Kidney epithelial cell (primary cell): ENCODE measurements at regions not wholly inside any gene's neighbourhood (a gene's known extent, or its start where the extent isn't known, plus 50 kb on each side); places are given as distances from the start of the nearest gene placed in this dataset.
"Not testable (repeated sequence)": the region's sequence is repeated elsewhere in the genome, so short reads cannot be mapped to it uniquely, and the experiment has no call there.

Experiments
- DNase-seq: peaks from one replicate; pipeline ENCODE4 v3.0.0-alpha.2; 2010; ENCODE audit warnings: low read depth
- H3K27me3 ChIP-seq: 2 replicates; pipeline ENCODE4 v1.6.0; 2011; ENCODE audit warnings: low read length; ENCODE audit not compliant: control insufficient read depth, insufficient read depth
- H3K36me3 ChIP-seq: 2 replicates; pipeline ENCODE4 v1.5.1; 2011; ENCODE audit warnings: low read length; ENCODE audit not compliant: control insufficient read depth, insufficient read depth
- H3K4me3 ChIP-seq: 2 replicates; pipeline ENCODE4 v1.5.1; 2011; ENCODE audit warnings: low read depth, mild to moderate bottlenecking, control low read depth, low read length
- CTCF ChIP-seq: IDR thresholded peaks from 2 replicates; pipeline ENCODE4 v1.5.1; 2011; ENCODE audit warnings: mild to moderate bottlenecking, moderate library complexity, low read length, control low read depth, inconsistent platforms; ENCODE audit not compliant: insufficient read depth, poor library complexity, severe bottlenecking

GRCh38 chr6:21335591-21335990 is 258.0 kb upstream of the SOX4 start:
- TF ChIP-seq CTCF: no peak
- Histone ChIP-seq H3K36me3 (no peaks in the 10 kb centered on the region), H3K27me3 (no peaks in the 10 kb centered on the region), H3K4me3 (no peak overlapping the region)
- DNase-seq: no peak

- no peak overlapping the region for H3K4me3 ChIP-seq
- TF ChIP-seq CTCF: no peak
- no peak for DNase-seq
- no peaks in the 10 kb centered on the region for H3K27me3 ChIP-seq
- H3K36me3 ChIP-seq: no peaks in the 10 kb centered on the region
These were observed 256.3 kb upstream of the SOX4 start for GRCh38 chr6:21337263-21337662.

GRCh38 chr6:21340573-21340972 is 253.0 kb upstream of the SOX4 start:
- Histone ChIP-seq H3K4me3 (no peak overlapping the region), H3K27me3 (no peaks in the 10 kb centered on the region), H3K36me3 (no peaks in the 10 kb centered on the region)
- no peak for TF ChIP-seq CTCF
- no peak for DNase-seq

- no peak for TF ChIP-seq CTCF
- no peak for DNase-seq
- H3K27me3 ChIP-seq: no peaks in the 10 kb centered on the region
- no peak overlapping the region for H3K4me3 ChIP-seq
- no peaks in the 10 kb centered on the region for H3K36me3 ChIP-seq
These were observed 251.6 kb upstream of the SOX4 start for GRCh38 chr6:21341910-21342309.

- H3K36me3 ChIP-seq: no peaks in the 10 kb centered on the region
- H3K4me3 ChIP-seq: no peak overlapping the region
- DNase-seq: no peak
- no peak for TF ChIP-seq CTCF
- no peaks in the 10 kb centered on the region for H3K27me3 ChIP-seq
These were observed 251.1 kb upstream of the SOX4 start for GRCh38 chr6:21342501-21342900.

- not testable (repeated sequence) for H3K36me3 ChIP-seq, H3K27me3 ChIP-seq, H3K4me3 ChIP-seq, DNase-seq
These were observed 247.8 kb upstream of the SOX4 start for GRCh38 chr6:21345704-21346103.
